ENCODE measurements at regions not wholly inside any gene's neighbourhood (a gene's known extent, or its start where the extent isn't known, plus 50 kb on each side); places are given as distances from the start of the nearest gene placed in this dataset.

- H3K9me2 ChIP-seq (replicated peaks; ENCODE audit: low read depth, low read length) = no peaks in the 10 kb centered on the region
- no peak overlapping the region for H3K4me2 ChIP-seq (ENCODE audit: low read depth, low read length, poor library complexity, severe bottlenecking)
- H3K4me1 ChIP-seq (ENCODE audit: insufficient read depth, low read length, poor library complexity, severe bottlenecking) = no peaks in the 10 kb centered on the region
- H3K9ac ChIP-seq (ENCODE audit: low read depth, low read length, poor library complexity, severe bottlenecking) = no peak overlapping the region
- H3K79me2 ChIP-seq (ENCODE audit: insufficient read depth, low read length) = no peaks in the 10 kb centered on the region
- no peaks in the 10 kb centered on the region for H3K9me3 ChIP-seq (ENCODE audit: insufficient read depth, low read depth, low read length)
- no peaks in the 10 kb centered on the region for H3K36me3 ChIP-seq (ENCODE audit: insufficient read depth, low read length)
- H3K27me3 ChIP-seq (ENCODE audit: insufficient read depth, low read length, poor library complexity, severe bottlenecking) = no peaks in the 10 kb centered on the region
- no peaks in the 10 kb centered on the region for H3F3A ChIP-seq (ENCODE audit: low read depth)
- TF ChIP-seq EZH2phosphoT487 (IDR thresholded peaks at IDR 0.05; ENCODE audit: borderline replicate concordance) = no peak
- peak; percentile 71 for TF ChIP-seq CTCF (conservative IDR thresholded peaks at IDR 0.05; ENCODE audit: low read length)
- H4K20me1 ChIP-seq (ENCODE audit: insufficient read depth, low read length, poor library complexity, severe bottlenecking) = no peaks in the 10 kb centered on the region
- no peak overlapping the region for H3K4me3 ChIP-seq (ENCODE audit: low read length, poor library complexity, severe bottlenecking)
- no peak overlapping the region for H2AFZ ChIP-seq (ENCODE audit: low read length)
These were observed 64.9 kb downstream of the C6orf58 start for GRCh38 chr6:127641905-127642304.
